ENCODE measurements at regions not wholly inside any gene's neighbourhood (a gene's known extent, or its start where the extent isn't known, plus 50 kb on each side); places are given as distances from the start of the nearest gene placed in this dataset.
"Not testable (repeated sequence)": the region's sequence is repeated elsewhere in the genome, so short reads cannot be mapped to it uniquely, and the experiment has no call there.

GRCh38 chr6:99668036-99668705 is 61.5 kb downstream of the PRDM13 start:
- DNase-seq (ENCODE audit: low read depth in 4 of 4, low spot score in 2 of 4), result no peak

- DNase-seq (ENCODE audit: low read depth in 4 of 4, low spot score in 2 of 4), result no peak
Measured at GRCh38 chr6:99689916-99690685, 83.5 kb downstream of the PRDM13 start.

DNA sequence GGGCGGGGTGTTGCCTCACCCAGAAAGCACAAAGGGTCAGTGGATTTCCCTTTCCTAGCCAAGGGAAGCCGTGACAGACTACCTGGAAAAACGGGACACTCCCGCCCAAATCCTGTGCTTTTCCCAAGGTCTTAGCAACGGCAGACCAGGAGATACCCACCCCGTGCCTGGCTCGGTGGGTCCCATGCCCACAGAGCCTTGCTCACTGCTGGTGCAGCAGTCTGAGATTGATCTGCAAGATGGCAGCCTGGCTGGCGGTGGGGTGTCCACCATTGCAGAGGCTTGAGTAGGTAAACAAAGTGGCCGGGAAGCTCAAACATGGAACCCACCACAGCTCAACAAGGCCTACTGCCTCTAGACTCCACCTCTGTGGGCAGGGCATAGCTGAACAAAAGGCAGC is 95.7 kb downstream of the PRDM13 start:
- not testable (repeated sequence) for DNase-seq (ENCODE audit: low read depth in 4 of 4, low spot score in 2 of 4)

GRCh38 chr6:99709062-99709461 is 102.4 kb downstream of the PRDM13 start:
- DNase-seq (ENCODE audit: low read depth in 4 of 4, low spot score in 2 of 4), result no peak

DNA sequence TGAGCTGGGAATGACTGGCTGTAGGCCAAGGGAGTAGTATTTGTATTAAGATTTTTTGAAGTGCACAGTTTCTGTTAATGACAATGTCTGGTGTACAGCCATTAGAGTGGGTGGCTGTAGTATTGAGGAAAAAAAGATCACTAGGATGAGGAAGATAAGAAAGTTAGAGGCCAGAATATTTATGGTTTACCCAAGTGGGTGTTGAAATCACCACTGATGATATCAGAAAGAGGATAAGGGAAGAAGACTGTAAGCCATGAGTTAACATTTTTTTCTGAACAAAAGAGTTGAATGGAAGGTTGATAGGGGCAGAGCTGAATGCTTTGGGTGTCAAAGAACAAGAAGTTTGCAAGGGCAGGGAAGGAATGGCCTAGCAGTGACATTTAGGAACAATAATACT is 104.7 kb downstream of the PRDM13 start:
- no peak for DNase-seq (ENCODE audit: low read depth in 4 of 4, low spot score in 2 of 4)

DNA sequence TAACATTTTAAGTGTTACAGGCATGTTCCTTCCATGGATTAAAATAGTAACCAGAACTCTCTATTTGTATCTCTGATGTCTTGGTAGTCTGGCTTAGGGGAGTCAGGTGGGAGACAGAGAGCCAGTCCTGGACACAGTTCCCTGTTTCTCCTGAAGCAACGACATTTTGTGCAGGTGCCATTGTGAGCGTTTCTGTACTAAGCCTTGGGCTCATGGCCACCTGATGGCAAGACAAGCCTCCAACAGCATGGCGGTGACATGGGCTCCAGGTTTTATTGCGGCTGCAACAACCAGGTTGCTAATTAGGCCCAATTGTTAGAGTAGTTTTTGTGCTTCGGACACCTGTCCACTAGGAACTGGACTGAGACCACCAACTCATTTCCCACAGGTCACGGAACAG is 105.3 kb downstream of the PRDM13 start:
- DNase-seq (ENCODE audit: low read depth in 4 of 4, low spot score in 2 of 4), result no peak

- no peak for DNase-seq (ENCODE audit: low read depth in 4 of 4, low spot score in 2 of 4)
Measured at GRCh38 chr6:99712519-99712918, 105.9 kb downstream of the PRDM13 start.

GRCh38 chr6:99722043-99722442 is 115.4 kb downstream of the PRDM13 start:
- not testable (repeated sequence) for DNase-seq (ENCODE audit: low read depth in 4 of 4, low spot score in 2 of 4)

- DNase-seq (ENCODE audit: low read depth in 4 of 4, low spot score in 2 of 4), result not testable (repeated sequence)
Measured at GRCh38 chr6:99730237-99730636, 123.6 kb downstream of the PRDM13 start.

- DNase-seq (ENCODE audit: low read depth in 4 of 4, low spot score in 2 of 4), result no peak
Measured at GRCh38 chr6:99736302-99736701, 129.7 kb downstream of the PRDM13 start.

GRCh38 chr6:99739526-99739925 is 132.9 kb downstream of the PRDM13 start:
- DNase-seq (ENCODE audit: low read depth in 4 of 4, low spot score in 2 of 4), result no peak

DNA sequence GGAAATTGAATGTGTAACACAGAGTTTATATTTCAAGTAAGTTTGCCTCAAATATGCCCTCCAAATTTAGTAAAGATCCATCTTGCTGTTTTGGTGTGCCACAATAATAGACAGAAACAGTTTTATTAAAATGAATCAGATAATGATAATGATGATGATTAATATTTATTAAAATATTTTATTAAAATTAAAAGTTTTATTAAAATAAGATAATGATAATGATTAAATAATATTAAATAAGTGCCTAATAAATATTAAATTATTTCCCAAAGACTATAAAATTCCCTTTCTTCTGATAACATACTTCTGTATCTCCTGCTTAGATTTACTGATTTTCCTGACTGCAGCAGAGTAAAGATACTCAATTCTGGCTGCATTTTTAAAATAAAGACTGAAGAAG is 134.5 kb downstream of the PRDM13 start:
- no peak for DNase-seq (ENCODE audit: low read depth in 4 of 4, low spot score in 2 of 4)

GRCh38 chr6:99743647-99744046 is 137.0 kb downstream of the PRDM13 start:
- no peak for DNase-seq (ENCODE audit: low read depth in 4 of 4, low spot score in 2 of 4)

GRCh38 chr6:99745651-99746050 is 139.0 kb downstream of the PRDM13 start:
- no peak for DNase-seq (ENCODE audit: low read depth in 4 of 4, low spot score in 2 of 4)

GRCh38 chr6:99746261-99746895 is 139.7 kb downstream of the PRDM13 start:
- peak; percentile 21 to 51 (median 26) for DNase-seq (ENCODE audit: low read depth in 4 of 4, low spot score in 2 of 4)

DNA sequence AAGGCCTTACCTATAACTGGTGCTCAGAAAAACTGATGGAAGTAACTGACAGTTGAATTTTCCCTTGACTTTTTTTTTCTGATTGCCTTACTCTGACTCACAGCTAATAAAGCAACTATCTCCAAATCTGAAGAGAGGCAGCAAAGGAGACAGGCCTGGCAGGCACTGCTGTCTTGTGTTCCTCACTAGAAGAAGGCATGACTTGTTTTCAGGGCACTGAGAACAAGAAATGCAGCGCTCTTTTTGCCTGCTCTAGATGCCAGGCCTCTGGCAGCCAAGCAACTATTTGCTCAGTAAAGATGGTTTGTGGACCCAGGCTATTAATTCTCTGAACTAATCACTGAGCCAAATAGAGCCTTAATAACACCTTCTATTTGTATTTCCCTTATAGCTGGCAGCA is 155.1 kb downstream of the PRDM13 start:
- no peak for DNase-seq (ENCODE audit: low read depth in 4 of 4, low spot score in 2 of 4)

- no peak for DNase-seq (ENCODE audit: low read depth in 4 of 4, low spot score in 2 of 4)
Measured at GRCh38 chr6:99768166-99768565, 161.5 kb downstream of the PRDM13 start.

DNA sequence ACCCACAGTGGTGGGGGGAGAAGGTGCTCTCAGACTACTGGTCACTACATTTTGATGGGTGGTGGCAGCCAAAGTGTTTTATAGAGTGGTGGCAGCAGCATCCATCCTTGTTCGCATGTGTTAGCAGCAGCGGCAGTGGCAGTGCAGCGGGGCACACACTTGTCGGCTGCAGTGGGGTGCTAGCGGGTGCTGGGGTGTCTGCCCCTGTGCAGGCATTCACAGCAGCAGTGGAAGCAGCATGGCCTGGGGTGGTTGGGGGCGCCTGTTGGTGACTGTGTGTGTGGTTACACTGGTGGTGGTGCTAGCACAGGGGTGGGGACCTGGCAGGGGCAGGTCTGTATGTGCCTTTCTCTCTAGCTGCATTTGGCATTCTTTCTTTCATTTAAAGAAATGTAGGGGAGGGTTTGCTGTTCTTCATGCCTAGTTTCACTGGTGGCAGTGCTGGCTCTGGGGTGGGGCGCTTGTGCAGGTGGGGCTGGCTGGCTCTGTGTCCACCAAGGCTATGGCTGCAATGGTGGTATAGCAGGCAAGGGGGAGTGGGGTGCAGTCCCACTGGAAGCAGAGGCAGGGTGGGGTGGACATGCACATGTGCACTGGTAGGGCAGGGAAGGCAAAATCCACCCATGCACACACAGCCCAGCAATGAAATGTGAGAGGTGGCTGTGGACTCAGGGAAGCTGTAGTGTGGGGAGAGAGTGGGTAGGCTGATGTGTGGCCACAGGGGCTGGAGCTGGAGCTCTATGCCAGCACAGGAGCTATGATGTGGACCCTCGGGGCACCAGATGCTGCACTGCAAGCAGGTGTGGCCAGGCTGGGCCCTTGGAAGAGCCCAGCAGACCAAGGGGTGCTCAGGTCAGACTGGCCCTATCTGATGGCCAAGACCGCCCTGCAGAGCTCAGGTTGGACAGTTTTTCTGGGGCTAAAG is 173.3 kb downstream of the PRDM13 start:
- no peak for DNase-seq (ENCODE audit: low read depth in 4 of 4, low spot score in 2 of 4)

DNA sequence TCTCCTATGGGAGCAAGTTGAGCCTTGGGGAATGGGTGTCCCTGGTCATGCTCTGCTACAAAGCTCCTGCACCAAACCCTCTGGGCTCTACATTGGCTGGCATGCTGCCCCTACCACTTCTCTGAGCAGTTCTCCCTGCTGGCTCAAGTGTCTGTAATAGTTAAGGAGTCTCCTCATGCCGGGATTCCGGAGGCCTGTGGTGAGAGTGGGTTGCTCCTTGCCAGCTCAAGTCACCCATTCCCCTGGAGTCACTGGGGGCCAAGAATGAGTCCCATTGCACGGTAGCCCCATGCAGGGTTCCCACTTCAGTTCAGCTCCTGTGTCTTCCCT is 173.9 kb downstream of the PRDM13 start:
- no peak for DNase-seq (ENCODE audit: low read depth in 4 of 4, low spot score in 2 of 4)

- DNase-seq (ENCODE audit: low read depth in 4 of 4, low spot score in 2 of 4), result no peak
Measured at GRCh38 chr6:99789767-99790166, 183.1 kb downstream of the PRDM13 start.

GRCh38 chr6:99790679-99791078 is 184.0 kb downstream of the PRDM13 start:
- DNase-seq (ENCODE audit: low read depth in 4 of 4, low spot score in 2 of 4), result no peak

Measured in left renal cortex interstitium (tissue), 4 donors.